GM21367 (cell line): ENCODE measurements at regions not wholly inside any gene's neighbourhood (a gene's known extent, or its start where the extent isn't known, plus 50 kb on each side); places are given as distances from the start of the nearest gene placed in this dataset.

ENCODE experiments used
- ATAC-seq: cut with Tn5 transposase; IDR thresholded peaks from one replicate; pipeline ENCODE4 v1.9.1; 2021; ENCODE audit not compliant: unreplicated experiment

DNA sequence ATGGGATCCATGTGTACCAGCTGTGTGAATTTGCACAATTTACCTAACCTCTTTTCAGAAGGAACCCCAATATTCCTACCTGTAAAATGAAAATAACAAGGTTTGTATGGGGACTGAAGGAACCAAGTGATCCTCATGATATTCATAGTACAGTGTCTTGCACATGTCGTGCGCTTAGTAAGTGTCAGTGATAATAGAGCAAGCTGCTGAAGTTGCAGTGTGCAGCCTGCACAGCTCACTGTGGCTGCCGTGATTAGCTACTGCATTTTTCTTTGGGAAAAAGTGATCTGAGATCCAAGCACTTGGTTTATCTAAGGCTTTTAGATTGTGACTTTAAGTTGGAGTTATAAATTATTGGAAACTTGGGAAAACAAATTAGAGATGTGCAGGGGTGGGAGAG, 135.9 kb upstream of the FRY start:
- no peak for ATAC-seq

DNA sequence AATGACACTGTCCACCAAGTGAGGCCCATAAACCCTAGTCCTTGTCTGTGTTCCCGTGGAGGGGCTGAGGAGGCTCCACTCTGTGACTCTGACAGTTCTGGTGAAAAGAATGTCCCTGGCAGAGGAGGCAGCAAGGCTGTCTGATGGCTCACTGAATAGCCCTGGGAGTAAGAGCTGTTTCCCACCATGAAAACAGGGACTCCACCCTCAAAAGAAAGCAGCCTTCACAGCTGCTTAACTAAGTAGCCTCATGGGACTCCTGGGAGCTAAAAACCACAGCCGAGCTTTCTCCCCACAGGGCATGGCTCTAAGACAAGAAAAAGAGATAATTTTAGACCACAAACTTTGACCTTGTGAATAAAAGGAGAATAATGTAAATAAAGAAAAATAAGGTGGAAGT, 135.1 kb upstream of the FRY start:
- peak; percentile 52 for ATAC-seq

DNA sequence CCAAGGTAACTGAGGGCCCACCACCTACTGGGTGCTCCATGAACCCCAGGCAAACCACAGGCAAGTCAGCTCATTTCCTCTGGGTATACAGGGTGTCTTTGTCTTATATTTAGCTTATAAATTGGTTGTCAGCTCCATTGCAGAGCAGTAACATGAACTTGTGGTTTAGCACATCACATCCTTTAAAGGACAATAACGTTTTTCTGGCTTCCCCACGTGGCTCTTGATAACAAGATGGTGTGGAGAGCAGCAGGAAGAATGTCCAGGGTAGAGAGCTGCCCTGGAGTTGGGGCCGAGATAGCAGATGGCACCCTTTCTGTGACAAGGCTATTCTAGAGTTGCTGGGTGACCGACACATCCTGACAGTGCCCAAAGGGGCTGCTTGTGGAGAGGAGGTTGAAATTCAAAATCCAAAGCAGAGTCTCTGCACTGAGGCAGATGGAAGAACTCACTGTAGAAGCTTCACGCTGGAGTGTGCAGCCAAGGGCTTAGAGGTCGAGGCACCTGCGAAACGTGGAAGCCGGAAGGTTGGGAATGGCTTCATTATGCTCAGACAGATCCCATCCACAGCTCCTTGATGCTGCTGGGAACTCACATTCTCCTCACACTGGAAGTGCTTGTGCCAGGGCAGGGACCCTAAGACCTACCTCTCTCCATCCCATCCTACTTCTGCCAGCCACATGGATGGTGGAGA, 133.0 kb upstream of the FRY start:
- no peak for ATAC-seq

DNA sequence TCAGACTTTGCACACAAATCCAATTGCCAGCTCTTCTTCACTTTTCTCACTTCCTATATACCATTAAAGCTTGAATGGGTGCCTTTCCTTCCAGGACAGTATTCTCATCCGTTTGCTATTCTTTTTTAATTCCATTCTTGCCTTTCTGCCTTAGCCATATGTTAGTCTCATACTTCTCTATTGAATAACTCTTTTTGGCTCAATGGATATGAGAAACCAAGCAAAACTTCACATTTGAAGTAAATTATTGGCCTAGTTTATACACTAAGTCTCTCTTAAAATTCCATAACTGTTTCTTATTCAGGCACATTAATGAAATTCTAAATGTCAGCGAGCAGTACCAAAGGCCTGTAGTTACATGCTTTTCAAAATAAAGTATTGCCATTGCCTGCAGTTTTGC, 129.6 kb upstream of the FRY start:
- no peak for ATAC-seq

DNA sequence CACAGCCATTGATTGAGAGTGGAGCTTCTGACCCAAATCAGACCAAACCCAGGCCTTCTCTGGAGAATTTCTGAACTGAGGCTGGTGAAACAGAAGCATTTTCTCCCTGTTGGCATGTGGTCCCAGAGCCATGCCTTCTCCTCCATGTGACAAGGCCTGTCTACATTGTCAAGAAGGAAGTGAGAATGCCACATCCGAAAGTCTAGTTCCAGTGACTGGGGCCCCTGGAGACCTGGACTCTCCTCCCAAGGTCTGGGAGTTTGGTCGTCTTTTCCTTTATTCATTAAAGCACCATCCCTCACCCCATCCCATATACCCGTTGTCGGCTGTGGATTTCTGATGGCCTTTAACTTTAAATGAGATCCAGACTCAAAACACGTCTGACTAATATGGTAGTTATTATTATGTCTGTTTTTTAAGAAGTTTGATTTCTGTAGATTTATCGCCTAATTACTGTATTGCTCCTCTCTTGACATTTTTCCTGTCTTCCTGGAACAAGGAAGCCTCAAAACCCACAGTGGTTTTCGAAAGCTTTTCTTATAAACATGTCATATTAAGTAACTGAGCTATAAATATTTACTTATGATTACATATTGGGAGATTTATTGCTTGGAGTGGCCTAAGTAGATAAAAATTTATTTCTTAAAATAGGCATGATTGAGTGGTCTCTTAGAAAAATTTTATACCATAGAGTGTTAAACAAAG, 128.3 kb upstream of the FRY start:
- ATAC-seq, result no peak

DNA sequence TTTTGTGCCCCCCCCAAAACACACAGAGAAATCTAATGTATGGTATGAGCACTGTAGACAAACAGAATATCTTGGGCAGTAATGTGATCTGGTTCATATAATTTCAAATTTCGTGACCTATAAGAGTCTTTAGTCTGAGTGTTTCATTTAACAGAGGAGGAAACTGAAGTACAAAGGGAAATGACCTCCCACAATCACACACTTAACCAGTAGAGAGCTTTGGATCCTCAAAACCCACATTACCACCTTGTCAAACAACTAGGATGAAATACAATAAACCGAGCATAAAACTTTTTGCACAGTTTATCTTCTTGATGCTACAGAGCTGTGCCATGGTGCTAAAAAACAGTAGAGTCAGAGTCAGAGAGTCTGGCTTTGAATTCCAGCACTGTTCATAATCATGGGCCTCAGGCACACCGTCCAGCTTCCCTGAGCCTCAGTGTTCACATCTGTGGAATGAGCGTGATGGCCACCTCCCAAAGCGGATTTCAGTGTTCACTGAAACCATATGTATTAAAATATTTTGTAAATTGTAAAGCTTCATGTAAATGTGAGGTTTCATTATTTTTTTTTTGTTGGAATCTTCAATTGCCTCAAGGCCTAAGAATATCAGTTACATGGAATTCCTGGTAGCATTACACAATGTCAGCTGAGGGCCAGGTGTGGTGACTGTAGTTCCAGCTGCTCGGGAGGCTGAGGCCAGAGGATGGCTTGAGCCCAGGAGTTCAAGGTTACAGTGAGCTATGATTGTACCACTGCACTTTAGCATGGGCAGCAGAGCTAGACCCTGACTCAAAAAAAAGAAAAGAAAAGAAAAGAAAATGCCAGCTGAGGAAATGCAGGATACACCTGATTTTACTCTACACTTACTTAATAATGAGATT, 126.4 kb upstream of the FRY start:
- no peak for ATAC-seq

DNA sequence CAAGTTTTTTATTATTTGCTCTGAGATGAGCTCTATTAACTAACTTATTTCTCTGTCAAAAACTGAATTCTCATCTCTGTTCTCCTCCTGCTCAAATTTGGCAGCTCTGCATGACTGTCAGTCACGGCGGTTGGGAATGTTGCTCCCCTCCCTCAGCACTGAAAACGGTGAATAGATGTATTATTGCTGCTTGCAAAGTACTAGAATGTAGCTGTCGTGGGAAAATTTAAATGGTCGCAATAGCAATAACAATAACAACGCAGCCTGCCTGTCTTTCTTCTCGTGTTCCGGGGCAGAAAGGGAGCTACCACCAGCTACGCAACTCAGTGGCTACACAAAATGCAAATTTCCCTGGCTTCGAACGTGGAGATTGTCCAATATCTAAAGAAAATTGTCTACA, 125.6 kb upstream of the FRY start:
- ATAC-seq, result no peak

DNA sequence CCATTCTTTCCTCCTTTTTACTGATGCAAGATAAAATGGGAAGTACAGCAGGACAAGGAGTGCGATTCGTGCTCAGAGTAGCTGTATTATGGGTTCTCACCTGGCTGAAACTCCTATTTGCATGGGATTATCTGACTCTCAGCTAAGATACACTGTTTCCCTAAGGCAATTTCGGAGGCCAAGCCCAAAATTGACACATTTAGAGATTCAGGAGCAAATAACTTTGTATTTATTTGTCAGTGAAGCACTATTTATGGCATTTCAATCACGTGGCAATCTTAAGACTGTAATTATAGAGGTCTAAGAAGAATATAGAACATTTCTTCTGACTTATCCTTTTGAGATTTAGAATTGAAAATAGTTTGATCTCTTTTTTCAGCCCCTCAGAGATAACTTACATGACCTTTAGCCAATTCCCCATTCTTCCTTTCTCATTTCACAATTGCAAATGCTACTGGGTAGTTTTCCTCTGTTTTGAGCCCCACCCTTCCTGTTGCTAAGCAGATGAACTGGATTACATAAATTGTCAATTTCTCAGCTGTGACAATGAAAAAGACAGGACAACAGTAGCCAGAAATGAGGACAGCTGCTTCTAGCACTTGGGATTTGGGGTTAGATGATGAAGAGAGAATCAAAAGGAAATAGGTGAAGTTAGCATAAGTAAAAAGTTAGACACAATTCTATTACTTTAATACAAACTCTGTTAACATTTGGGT, 122.7 kb upstream of the FRY start:
- no peak for ATAC-seq

DNA sequence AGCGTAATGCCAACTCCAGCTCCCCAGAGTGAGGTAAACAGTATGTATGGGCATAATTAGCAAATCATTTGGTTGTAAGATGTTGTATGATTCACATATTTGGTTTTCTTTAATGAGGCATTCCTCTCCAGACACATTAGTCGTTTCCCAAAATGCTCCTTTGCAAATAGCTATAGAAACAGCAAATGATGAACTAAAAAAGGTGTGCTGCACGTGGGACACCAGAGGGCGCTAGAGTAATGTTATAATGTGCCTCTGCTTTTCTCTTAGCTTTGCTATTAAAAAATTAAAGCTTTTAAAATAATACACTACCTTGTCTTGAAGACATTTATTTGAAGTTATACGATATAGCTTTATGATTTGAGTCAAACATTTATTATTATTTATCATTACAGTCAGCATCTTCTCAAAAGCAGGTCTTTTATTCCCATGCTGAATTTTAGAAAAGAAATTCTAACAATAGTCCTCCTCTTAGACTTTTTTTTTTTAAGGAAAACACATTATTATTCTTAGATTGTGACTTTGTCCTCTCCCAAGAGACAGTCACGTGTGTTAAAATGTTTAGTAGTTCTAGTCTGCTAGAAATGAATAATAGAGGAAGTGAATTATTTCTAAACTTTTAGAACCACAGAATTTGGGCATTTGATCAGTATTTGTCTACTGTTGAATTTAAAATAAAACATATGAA, 121.6 kb upstream of the FRY start:
- ATAC-seq, result no peak

DNA sequence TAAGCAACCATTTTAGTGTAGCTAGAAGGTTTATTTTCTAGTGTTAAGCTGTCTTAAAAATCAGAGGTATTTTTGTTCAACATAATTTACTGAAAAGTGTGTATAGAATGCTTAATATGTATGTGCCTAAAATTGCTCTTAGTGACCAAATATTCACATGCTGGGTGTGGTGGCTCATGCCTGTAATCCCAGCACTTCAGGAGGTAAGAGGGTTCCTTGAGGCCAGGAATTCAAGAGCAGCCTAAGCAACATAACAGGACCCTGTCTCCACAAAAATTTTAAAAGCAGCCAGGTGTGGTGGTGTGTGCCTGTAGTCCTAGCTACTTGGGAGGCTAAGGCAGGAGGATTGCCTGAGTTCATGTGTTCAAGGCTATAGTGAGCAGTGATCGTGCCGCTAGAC, 120.9 kb upstream of the FRY start:
- ATAC-seq, result no peak

DNA sequence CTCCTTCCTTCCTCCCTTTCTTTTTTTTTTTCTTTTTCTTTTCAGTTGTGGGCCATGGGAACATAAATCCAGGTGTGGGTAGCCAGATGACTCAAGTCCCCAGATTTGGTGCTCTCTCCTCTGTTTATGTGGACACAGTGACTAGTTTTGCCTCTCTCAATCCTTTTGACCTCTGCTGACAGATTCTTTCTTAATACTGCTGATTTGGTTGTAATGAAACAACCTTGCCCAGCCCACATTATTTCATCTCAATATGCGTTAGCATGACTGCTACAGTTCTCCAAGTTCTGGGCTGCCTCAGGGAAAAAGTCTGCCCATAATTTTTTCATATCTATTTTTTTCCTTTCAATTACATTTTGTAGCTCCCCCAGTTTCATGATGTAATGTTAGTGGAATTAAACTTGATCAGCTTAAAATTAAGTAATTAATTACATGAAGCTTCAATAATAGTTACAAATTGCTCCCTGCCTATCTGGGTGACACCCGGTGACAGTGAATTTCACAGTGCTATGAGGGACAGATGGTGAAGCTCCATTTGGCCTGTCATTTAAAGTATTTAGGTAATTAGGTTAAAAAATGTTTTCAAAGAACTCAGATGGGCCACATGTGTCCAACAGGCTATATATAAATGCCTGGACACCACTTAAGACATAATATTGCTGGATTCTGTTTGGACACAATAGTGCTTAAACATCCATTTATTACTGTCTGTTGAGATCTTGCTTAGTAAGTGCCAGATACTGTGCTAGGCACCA, 118.8 kb upstream of the FRY start:
- ATAC-seq, result no peak

DNA sequence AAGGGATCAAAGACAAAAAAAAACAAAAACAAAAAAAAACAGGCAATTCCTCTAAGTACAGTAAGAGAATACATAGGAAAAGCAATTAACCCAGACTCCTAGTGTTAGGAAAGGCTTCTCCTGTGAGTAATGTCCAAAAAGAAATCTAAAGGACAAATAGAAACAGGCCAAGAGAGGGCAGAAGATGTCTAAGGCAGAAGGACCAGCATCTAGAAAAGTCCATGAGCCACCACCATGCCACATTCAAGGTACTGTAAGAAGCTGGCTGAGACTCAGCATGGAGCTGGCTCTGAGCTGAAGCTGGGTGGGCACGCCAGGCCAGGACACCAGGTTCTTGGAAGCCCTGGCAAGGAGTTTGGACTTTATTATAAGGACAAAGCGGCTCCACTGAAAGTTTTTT, 118.1 kb upstream of the FRY start:
- ATAC-seq, result no peak

DNA sequence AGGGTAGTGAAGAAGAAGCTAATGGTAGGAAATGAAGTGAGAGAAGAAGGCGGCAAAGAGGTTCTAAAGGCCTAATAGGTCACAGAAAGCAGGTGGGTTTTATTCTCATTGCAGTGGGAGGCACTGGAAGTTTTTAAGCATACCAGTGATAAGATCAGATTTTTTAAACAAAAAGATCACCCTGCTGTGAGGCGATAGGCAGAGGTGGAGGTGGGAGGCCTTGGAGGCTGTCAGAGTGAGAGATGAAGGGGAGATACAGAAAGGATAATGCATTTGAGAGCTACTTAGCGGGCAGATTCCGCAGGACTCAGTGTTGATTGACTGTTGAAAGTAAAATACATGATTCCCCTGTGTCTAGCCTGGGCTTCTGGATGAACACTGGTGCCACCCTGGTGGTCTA, 116.7 kb upstream of the FRY start:
- no peak for ATAC-seq

DNA sequence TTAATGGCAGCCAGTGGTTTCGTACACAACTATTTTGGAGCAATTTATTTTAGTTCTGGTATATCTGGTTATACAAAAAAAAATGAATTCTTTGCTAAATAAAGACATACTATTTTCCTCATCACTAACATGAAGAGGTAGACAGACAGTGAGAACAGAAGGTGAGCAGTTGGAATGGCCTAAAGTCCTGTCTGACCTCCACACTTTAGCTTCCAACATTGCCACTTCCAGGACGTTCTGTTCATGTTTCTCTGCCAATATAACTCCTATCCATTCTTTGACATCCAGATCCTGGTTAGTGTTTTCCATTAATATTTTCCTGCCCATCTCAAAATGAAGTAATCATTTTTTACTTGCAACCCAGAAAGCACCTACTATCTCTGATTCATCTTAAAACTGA, 112.9 kb upstream of the FRY start:
- no peak for ATAC-seq

DNA sequence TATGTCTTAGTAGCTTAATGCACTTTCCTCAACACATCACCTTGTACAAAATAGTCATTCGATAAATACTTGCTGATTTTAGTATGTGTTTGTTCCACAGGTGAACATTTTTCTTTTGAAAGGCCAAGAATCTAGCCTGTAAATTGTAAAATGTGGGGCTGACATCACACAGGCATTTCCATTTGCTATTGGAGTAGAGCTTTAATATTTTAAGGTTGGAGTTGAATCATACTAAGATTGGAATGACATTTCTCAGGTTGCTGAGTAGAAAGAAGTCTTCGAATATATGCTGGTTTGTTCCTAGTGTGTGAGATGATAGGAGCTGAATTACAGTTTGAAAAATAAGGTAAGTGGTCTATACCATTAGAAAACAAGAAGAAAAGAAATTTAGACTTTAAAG, 112.3 kb upstream of the FRY start:
- ATAC-seq, result no peak

DNA sequence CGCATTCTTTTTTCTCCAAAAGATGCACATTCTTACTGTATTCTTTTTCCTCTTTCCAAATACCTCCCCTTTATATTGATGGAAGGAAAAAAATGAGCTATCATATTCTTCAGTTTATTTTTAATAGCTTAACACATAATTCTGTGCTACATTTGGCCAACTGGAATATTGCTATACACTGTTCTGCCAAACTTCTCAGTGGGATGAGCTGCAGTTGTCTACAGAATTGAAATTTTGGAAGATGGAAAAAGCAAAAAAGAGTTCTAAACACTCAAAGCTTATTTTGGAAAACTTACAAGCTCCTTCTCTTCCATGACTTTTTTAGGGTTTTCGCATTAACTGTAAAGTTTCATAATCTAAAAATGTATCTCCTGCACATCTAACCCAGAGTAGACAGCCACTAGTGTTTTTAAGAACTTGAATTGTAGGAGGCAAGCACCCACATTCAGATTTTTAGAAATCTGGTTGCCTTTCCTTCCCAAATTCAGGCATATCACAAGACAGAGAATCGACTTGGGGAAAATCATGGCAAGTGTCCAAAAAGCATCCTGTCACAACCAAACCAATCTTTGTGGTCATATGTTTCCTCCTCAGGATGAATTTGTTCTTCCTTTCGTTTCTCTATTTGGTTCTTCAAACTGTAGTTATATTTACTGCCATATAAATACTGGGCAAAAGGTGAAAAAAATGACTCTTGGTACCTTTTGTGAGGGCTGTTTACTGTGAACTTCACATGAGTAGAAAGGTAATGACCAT, 111.4 kb upstream of the FRY start:
- no peak for ATAC-seq

DNA sequence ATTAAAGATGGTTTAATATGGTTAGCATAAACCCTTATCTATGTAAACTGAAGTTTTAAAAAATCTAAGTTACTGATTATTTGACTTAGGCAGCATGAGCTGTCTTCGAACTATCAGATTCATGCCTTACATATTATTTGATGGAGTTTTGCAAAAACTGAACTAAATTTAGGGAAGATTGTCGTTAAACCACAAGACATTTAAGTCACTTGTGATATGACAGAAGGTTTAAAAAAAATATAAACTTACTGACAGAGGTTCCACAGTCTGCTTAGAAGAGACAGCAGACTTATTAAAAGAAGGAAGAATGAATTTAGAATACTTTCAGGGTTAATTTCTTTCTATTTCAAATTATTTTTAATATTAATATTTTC, 110.9 kb upstream of the FRY start:
- no peak for ATAC-seq

DNA sequence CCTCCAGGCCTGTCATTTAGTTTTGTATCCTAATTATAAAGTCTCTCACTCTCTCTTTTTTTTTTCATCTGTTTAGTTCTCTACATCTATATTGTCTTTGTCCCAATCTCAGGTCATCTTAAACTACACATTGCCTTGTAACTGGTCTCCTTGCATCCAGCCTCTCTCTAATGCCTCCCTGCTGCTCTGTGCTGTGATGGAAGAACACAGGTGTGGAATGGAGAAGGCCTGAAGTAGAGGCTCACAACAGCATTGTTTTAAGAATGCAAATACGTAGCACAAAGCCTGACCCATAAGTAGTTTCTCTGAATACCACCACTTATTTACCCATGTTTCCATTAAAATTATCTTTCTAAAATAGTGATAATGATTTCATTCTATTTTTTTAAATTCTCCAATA, 108.8 kb upstream of the FRY start:
- no peak for ATAC-seq

DNA sequence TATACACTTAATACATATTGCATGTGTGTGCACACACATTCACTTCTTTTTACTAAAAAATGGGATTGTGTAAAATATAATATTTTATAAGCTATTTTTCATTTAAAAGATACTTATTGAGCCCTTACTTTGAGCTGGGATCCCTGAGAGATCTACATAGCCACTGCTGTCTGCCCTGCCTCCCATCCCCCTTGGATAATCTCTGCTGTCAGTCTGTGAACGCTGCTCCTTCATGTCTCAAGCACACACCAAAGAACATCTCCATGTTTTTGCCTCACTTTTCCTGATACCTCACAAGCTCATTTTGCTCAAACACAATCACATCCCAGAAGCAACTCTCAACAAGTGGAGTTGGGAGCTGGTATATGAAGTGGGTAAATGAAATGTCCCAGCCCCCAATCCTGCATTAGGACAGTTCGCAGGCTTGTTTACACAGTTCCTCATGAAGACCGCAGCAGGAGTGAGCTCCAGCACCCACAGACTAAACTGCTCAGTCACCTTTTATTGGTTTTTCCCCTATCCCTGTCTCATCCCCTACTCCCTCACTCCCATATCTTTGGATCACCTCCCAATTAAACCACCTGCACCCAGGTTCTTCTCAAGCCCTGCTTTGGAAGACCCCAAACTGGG, 108.3 kb upstream of the FRY start:
- ATAC-seq, result no peak
